ENCODE measurements at regions not wholly inside any gene's neighbourhood (a gene's known extent, or its start where the extent isn't known, plus 50 kb on each side); places are given as distances from the start of the nearest gene placed in this dataset.
"Not testable (repeated sequence)": the region's sequence is repeated elsewhere in the genome, so short reads cannot be mapped to it uniquely, and the experiment has no call there.

DNA sequence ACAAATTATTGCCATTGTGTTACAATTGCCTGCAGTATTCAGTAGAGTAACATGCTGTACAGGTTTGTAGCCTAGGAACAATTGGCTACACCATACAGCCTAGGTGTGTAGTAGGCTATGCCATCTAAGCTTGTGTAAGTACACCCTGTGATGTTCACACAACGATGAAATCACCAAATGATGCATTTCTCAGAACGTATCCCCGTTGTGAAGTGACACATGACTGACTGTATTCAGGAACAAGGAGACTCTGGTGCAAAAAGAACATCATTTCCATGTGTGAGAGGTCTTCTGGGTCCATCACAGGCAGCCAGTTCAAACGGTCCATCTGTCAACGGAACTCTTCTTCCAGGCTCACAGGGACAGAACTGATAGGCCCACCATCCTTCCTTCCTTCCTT is 263.7 kb downstream of the ANAPC1 start:
- Mint-ChIP-seq H3K4me1 (ENCODE audit: low read depth) (peaks cover 55% of the 10 kb centered on the region), H3K27ac (no peak overlapping the region), H3K27me3 (ENCODE audit: insufficient read depth) (peaks cover 2% of the 10 kb centered on the region; the same call in 1 of the 2 replicates), H3K36me3 (ENCODE audit: low read depth) (no peaks in the 10 kb centered on the region), H3K9me3 (no peaks in the 10 kb centered on the region), H3K4me3 (no peak overlapping the region)
- no peak for TF ChIP-seq CTCF (IDR thresholded peaks at IDR 0.05)
- DNase-seq, result no peak

DNA sequence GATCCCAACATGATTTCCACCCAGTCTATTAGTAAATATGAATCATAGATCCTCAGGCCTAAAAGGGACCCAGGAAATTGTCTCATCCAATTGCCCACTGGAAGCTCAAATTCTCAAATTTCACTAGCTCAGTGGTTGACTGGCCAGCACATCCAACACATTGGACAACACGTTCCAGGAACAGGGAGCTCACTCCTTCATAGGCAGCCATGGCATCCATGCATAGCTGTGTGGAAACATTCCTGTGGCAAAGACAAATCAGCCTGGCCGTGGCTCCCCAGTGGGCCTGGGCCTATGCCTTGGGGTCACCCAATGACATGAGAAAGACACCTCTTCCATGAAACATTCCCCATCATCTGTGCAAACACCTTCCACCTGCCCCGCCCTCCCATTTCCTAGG is 261.1 kb downstream of the ANAPC1 start:
- H3K9me3 Mint-ChIP-seq, result peaks cover under 1% of the 10 kb centered on the region; the same call in 1 of the 2 replicates
- H3K4me3 Mint-ChIP-seq, result no peak overlapping the region
- no peak overlapping the region for H3K27ac Mint-ChIP-seq
- peak; percentile 29 for DNase-seq
- peaks cover 7% of the 10 kb centered on the region for H3K27me3 Mint-ChIP-seq (ENCODE audit: insufficient read depth)
- peaks cover 56% of the 10 kb centered on the region for H3K4me1 Mint-ChIP-seq (ENCODE audit: low read depth)
- no peaks in the 10 kb centered on the region; the same call in 1 of the 2 replicates for H3K36me3 Mint-ChIP-seq (ENCODE audit: low read depth)
- no peak for TF ChIP-seq CTCF (IDR thresholded peaks at IDR 0.05)

DNA sequence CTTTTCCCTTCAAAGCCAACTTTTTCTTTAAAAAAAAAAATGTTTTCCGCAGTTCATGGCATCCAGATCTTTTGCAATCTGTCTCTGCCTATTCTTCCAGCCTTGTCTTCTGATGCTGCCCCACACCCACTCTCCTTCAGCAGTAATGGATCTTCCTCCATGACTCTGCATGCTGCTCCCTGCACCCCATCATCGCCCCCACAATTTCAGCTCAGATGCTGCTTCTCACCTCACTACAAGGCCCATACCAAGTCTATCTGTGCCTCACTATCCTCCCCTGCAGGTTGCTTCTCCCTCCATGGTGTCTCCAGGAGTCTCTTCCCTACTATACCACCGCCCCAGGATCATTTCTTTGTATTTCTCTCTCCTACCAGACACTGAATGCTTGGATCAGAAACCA is 260.6 kb downstream of the ANAPC1 start:
- TF ChIP-seq CTCF (IDR thresholded peaks at IDR 0.05), result no peak
- no peak for DNase-seq
- Mint-ChIP-seq H3K36me3 (ENCODE audit: low read depth) (no peaks in the 10 kb centered on the region; the same call in 1 of the 2 replicates), H3K4me1 (ENCODE audit: low read depth) (peaks cover 51% of the 10 kb centered on the region), H3K27ac (no peak overlapping the region), H3K9me3 (peaks cover 5% of the 10 kb centered on the region; the same call in 1 of the 2 replicates), H3K27me3 (ENCODE audit: insufficient read depth) (peaks cover 7% of the 10 kb centered on the region), H3K4me3 (no peak overlapping the region)

GRCh38 chr2:111624411-111625156 is 259.4 kb downstream of the ANAPC1 start:
- H3K27me3 Mint-ChIP-seq (ENCODE audit: insufficient read depth), result peaks cover 7% of the 10 kb centered on the region
- H3K4me1 Mint-ChIP-seq (ENCODE audit: low read depth), result peaks cover 43% of the 10 kb centered on the region
- H3K27ac Mint-ChIP-seq, result no peak overlapping the region
- peaks cover 15% of the 10 kb centered on the region for H3K9me3 Mint-ChIP-seq
- TF ChIP-seq CTCF (IDR thresholded peaks at IDR 0.05), result no peak
- no peak overlapping the region for H3K4me3 Mint-ChIP-seq
- DNase-seq, result peak; percentile 79
- peaks cover 5% of the 10 kb centered on the region for H3K36me3 Mint-ChIP-seq (ENCODE audit: low read depth)

DNA sequence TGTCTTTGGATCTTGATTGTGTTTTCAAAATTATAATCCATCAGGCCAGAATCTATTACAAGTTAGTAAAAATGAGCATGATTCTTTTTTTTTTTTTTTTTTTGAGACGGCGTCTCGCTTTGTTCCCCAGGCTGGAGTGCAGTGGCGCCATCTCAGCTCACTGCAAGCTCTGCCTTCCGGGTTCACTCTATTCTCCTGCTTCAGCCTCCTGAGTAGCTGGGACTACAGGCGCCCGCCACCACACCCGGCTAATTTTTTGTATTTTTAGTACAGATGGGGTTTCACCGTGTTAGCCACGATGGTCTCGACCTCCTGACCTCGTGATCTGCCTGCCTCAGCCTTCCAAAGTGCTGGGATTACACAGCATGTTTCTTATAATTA is 258.8 kb downstream of the ANAPC1 start:
- not testable (repeated sequence) for DNase-seq; H3K36me3 Mint-ChIP-seq (ENCODE audit: low read depth); H3K27me3 Mint-ChIP-seq (ENCODE audit: insufficient read depth); H3K4me3 Mint-ChIP-seq; H3K27ac Mint-ChIP-seq
- Mint-ChIP-seq H3K9me3 (peaks cover 21% of the 10 kb centered on the region), H3K4me1 (ENCODE audit: low read depth) (peaks cover 43% of the 10 kb centered on the region)

DNA sequence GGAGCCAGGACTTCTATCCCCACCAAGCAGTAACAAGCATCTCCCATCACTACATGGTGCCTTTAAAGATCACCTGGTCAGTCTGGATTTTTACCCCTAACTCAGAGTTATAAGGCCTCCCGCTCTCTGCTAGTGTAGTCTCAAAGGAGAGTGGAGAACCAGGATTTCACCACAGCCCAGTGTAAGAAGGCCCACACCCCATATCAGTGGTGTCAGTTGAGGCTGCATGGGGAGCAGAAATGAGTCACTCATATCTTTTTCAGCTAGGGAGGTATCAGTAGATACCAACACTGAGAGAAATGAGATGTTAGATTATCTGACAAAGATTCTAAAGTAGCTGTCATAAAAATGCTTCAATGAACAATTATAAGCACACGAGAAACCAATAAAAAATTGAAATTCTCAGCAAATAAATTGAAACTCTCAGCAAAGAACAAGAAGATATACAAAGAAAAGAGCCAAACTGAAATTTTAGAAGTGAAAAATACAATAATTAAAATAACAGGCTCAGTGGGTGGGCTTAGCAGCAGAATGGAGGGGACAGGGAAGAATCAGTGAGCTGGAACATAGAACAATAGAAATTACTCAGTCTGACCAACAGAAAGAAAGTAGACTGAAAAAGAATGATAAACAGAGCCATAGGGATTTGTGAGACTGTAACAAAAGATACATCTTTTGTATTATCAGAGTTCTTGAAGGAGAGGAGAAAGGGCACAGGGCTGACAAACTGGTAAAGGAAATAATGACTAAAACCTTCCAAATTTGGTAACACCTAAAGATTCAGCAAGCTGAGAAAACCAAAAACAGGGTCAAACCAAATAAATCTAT is 257.7 kb downstream of the ANAPC1 start:
- Mint-ChIP-seq H3K27ac (no peak overlapping the region), H3K27me3 (ENCODE audit: insufficient read depth) (peaks cover 6% of the 10 kb centered on the region), H3K4me3 (no peak overlapping the region), H3K36me3 (ENCODE audit: low read depth) (peaks cover 11% of the 10 kb centered on the region), H3K9me3 (peaks cover 29% of the 10 kb centered on the region), H3K4me1 (ENCODE audit: low read depth) (peaks cover 43% of the 10 kb centered on the region)
- no peak for TF ChIP-seq CTCF (IDR thresholded peaks at IDR 0.05)
- no peak for DNase-seq
